GM19328 (cell line): ENCODE measurements at regions not wholly inside any gene's neighbourhood (a gene's known extent, or its start where the extent isn't known, plus 50 kb on each side); places are given as distances from the start of the nearest gene placed in this dataset.

ENCODE experiments used
- ATAC-seq: cut with Tn5 transposase; IDR thresholded peaks from one replicate; pipeline ENCODE4 v1.9.1; 2021; ENCODE audit warnings: mild to moderate bottlenecking, moderate library complexity; ENCODE audit not compliant: unreplicated experiment

DNA sequence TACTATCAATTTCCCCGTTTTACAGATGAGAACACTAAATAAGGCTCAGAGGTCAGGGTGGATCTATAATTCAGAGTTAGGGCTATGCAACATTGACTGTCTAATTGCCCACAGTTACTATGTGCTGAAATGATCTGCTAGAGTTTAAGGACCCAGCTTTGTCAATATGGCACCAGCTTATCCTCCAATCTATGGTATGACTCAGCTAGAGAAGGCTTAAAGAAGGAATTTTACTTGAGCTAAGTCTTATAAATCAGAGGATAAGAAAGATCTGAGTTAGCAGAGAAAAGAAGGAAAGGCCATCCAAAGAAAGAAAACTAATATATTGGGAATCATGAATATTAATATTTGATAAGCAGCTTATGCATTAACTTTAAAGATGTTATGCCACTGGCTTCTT, 78.1 kb downstream of the ASB9 start:
- no peak for ATAC-seq

- no peak for ATAC-seq
Observed at GRCh38 chrX:15188039-15188438, 81.8 kb downstream of the ASB9 start.

DNA sequence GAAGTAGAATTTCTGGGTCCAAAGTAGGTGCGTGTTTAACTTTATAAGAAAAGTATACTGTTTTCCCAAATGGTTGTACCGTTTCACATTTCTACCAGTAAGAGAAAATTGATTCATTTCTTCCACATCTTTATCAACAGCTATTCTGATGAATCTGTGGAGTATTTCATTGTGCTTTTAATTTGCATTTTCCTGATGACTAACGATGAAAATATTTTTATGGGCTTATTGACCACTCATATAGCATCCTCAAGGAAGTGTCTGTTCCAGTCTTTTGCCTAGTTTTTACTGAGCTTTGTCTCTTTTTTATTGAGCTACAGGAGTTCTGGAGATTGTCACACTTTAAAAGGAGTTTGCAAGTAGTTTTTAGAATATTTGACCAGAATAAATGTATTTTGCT, 92.6 kb downstream of the ASB9 start:
- no peak for ATAC-seq

GRCh38 chrX:15173411-15173810, 96.5 kb downstream of the ASB9 start:
- ATAC-seq, result no peak

- ATAC-seq, result no peak
Observed at GRCh38 chrX:15170927-15171326, 99.0 kb downstream of the ASB9 start.

DNA sequence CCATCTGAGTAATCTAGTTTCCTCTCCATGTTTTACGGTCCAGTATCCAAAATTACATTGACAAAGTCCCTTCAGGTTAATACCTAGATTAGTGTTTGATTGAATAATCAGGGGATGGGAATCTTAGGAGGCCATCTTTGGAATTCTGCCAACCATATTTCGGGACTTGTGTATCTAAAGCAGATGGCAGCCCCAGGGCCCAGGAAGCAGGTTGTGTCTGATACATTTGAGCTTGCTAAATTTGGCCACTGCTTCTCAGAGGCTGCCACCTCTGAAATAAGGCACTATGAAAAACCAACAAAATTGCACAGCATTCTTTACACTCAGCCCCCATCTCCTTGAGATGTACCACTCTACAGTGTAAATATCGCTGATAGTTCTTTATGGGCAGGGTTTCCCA, 102.1 kb downstream of the ASB9 start:
- ATAC-seq, result no peak

DNA sequence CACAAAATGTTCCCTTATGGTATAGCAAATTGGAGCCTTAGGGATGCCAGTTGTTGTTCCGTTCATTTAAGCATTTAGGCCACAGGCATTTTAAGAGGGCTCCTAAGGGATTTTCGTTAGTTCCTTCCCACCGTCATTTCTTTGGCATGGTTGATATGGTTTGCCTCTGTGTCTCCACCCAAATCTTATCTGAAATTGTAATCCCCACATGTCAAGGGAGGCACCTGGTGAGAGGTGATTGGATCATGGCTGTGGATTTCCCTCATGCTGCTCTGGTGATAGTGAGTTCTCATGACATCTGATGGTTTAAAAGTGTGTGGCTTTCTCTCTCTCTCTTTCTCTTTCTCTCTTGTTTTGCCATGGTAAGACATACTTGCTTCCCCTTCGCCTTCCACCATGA, 104.1 kb downstream of the ASB9 start:
- no peak for ATAC-seq

DNA sequence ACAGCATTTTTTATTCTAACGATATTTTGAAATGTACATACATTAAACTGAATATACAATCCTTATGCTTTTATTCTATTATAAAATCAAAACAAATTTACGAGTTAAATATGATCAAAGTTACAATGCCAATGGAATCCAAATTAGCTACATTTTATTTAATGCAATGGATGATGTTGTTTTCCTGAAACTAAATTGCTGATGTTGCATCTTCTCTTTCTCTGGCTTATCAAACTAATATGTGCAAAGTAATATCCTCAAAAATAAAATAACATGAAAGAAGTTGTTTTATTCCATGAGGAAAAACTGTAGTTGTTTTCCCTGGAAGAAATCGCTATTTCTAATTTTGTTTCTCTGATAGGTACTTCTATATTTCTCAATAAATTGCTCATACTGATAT, 106.8 kb downstream of the ASB9 start:
- ATAC-seq, result no peak

DNA sequence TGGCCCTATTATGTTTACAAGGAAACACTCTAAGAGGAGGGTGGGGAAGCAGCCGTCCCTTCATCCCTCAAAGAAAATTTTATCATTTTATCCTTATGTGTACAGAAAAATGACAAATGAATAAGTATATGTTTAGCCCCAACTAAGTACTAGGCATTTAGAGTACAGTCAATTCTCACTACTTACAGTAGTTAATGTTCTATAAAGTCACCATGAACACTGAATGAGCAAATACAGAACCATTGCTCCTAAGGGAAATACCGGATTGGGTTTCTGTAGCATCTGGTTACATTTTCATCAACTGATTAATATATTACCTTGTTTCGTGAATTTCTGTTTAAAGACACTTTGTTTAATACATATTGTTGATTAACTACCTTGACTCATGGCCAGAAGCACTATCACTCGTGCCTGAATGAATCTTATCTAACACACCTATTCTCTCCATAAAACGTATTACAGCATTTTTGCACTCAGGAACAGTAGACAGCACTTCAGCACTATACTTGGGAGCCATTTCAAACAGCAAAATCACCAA, 109.3 kb downstream of the ASB9 start:
- no peak for ATAC-seq

- ATAC-seq, result peak; percentile 71
Observed at GRCh38 chrX:15158736-15159406, 111.0 kb downstream of the ASB9 start.

DNA sequence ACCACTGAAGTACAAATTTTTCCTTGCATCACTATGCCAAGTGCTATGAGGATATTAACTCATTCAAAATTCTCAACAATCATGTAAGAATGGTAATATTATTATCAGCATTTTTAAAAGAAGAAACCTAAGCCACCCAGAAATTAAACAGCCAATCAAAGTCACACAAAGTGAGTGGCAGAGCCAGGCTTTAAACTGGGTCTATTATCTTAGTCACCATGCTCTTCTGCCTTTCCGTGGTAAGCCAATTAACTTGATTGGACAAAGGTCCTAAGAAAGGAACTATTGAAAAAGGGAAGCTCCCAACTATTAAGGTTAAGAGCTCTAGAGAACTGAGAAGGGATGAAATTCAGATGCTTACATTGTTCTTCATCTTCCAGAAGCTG, 111.5 kb downstream of the ASB9 start:
- ATAC-seq, result no peak

- no peak for ATAC-seq
Observed at GRCh38 chrX:15157624-15158023, 112.3 kb downstream of the ASB9 start.

GRCh38 chrX:15151267-15152186, 118.4 kb downstream of the ASB9 start:
- peak; percentile 66 for ATAC-seq

DNA sequence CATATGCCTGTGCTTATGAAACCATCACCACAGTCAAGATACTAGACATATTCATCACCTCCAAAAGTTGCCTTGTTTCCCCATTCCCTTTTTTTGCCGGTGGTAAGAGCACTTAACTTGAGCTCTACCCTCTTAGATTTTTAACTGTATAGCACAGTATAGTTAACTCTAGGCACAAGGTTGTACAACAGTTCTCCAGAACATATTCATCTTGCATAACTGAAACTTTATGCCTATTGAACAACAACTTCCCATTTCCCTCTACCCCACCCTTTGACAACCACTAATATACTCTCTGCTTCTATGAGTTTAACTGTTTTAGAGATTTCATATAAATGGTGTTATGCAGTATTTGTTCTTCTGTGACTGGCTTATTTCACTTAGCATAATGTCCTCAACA, 119.3 kb downstream of the ASB9 start:
- ATAC-seq, result no peak

DNA sequence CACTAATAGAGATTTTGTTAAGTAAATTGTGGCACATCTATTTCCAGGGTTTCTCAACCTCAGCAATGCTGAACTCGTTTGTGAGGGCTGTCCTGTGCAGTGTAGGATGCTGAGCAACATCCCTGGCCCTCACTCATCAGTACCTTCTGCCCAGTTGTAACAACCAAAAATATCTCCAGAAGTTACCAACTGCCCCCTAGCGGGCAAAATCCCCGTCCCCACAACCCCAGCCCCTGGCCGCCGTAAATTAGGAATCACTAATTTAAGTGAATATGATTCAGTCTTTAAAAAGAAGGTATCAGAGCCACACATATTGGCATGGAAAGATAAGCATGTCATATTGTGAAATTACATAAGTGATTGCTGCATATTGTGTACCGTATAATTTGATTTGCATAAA, 123.4 kb downstream of the ASB9 start:
- no peak for ATAC-seq

- no peak for ATAC-seq
Observed at GRCh38 chrX:15143825-15144121, 126.1 kb downstream of the ASB9 start.

- ATAC-seq, result peak; percentile 84
Observed at GRCh38 chrX:15143050-15143824, 126.6 kb downstream of the ASB9 start.

GRCh38 chrX:15142084-15142715, 127.7 kb downstream of the ASB9 start:
- ATAC-seq, result no peak

DNA sequence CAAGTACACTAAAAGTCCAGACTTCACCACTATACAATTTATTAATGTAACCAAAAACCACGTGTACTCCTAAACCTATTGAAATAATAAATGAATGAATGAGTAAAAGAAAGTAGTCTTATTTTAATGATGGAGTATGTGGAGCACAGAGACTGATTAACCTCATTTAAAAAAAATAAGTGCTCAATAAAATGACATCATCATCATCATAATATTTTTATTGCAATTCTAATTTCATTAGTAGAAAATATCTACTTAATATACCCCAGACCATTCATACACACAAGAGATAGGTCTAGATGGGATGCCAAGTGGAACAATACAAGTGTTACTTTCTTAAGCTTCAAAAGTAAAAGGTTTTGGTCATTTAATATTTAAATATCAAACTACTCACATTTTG, 133.1 kb downstream of the ASB9 start:
- ATAC-seq, result no peak

DNA sequence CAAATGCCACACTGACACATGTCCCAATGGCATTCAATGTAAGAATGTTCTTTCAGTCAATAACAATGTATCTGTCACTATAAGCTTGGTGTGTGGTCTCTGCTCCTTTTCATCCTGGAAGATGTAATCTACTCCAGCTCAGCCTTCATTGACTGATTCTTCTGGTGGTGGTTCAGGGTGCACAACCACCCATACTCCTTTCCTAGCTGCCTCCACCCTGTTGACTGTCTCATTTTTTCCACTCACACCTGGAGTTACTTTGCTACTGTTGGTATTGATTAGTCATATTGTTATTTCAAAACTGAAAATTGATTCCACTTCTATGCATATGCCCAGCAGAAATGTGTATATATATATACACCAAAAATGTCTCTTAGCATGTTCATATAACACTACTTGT, 140.5 kb downstream of the ASB9 start:
- ATAC-seq, result no peak

DNA sequence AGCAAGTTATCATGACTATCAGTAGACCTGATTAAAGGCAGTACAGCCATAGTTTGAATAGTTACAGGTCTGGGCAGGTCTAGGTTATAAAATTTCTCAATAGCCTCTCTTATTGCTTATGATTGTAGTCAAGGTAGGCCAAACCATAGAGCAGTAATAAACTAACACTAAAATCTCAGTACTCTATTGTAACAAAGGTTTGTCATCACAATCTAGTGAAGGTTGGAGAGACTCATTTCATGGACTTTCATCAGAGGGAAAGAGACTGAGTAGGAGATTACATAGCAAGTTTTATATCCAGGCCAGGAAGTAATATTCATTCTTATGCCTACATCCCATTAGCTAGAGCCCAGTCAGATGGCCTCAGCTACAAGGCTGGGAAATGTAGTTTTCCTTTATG, 141.0 kb downstream of the ASB9 start:
- ATAC-seq, result no peak
